Neural cell (in vitro differentiated cells): ENCODE measurements at regions not wholly inside any gene's neighbourhood (a gene's known extent, or its start where the extent isn't known, plus 50 kb on each side); places are given as distances from the start of the nearest gene placed in this dataset.

Experiments
- CTCF ChIP-seq: fragments of 450-650 bp; IDR thresholded peaks from 2 replicates; pipeline ENCODE4 v1.5.1; 2014; ENCODE audit warnings: antibody characterized with exemption, mild to moderate bottlenecking, moderate library complexity; ENCODE audit not compliant: poor library complexity, severe bottlenecking
- EP300 ChIP-seq: fragments of 450-650 bp; conservative IDR thresholded peaks from 2 replicates; pipeline ENCODE4 v1.6.1; 2014; ENCODE audit warnings: antibody characterized with exemption, mild to moderate bottlenecking, moderate library complexity; ENCODE audit not compliant: poor library complexity, severe bottlenecking
- POLR2AphosphoS5 ChIP-seq: IDR thresholded peaks from 2 replicates; pipeline ENCODE4 v1.6.1; 2012

GRCh38 chr9:99354104-99354503 is 132.0 kb downstream of the SEC61B start:
- TF ChIP-seq CTCF, result no peak
- no peak for TF ChIP-seq POLR2AphosphoS5
- TF ChIP-seq EP300, result no peak
